NCI-H748 (cell line): ENCODE measurements at regions not wholly inside any gene's neighbourhood (a gene's known extent, or its start where the extent isn't known, plus 50 kb on each side); places are given as distances from the start of the nearest gene placed in this dataset.
"Not testable (repeated sequence)": the region's sequence is repeated elsewhere in the genome, so short reads cannot be mapped to it uniquely, and the experiment has no call there.

Experiments
- DNase-seq: peaks from one replicate; lab custom pipeline; 2025; ENCODE audit not compliant: unreplicated experiment; lab: John Stamatoyannopoulos, UW

DNA sequence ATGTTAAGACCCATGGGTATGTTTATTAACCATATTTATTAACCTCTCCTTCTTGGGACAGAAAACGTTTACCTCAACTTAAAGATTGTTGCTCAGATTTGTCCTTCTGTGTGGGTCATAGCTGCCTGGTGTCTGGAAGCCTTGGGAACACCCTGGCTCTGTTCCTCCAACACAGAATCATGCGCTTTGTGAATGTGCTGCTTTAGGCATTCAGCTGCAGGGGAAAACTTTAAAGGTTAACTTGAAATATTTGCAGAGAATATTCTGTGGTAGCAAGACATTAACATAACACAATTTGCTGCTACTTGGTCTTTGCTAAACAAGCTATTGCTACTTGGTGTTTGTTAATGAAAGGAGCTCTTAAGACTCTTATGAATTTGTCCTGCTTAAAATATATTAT is 50.5 kb upstream of the THOC3 start:
- not testable (repeated sequence) for DNase-seq

DNA sequence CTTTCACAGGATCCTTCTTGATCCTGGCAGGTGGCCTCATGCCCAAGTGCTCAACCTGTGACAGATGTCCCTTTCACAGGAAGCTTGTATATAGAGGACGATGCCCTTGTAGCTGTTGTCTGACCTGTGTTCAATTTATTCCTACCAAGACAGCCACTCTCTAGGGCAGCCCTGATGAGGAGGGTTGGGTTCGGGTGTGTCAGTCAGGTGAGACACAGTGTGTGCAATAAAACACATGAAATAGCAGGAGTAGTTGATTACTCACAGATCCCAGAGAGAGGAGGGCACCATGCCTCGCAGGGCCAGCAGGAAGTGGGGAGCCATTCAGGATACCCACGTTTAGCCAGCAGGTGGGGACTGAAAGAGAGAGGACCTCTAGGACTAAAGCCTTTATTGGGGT is 52.7 kb upstream of the THOC3 start:
- not testable (repeated sequence) for DNase-seq

DNA sequence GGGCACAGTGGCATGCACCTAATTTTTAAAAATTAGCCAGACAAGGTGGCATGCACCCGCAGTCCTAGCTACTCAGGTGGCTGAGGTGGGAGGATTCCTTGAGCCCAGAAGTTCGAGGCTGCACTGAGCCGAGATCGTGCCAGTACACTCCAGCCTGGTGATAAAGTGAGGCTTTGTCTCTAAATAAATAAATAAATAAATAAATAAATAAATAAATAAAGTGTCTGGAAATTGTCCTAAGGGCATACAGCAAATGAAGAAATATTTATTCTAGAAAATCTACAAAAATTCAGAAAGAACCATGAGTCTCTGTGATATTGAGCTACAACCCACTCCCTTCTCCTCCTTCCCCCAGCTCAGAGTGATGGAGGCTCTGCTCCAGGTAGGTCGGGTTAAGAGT is 55.4 kb upstream of the THOC3 start:
- not testable (repeated sequence) for DNase-seq

DNA sequence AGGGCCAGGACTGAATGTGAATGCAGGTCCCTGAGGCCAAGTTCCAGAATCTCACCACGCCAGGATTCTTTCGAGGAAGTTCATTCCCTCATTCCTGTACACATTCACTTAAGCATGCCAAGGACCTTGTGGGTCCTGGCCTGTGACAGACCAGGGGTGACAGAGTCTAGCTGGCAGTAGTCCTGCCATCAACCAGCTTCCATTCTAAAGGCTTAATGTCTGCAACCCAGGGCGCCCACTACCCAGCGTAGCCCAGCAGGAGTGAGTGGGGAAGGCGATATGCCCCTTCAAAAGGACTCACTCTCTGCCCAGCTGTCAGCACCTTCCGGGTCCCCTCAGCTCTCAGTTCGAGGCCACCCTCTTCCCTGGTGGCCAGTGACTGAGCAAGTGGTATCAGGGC is 61.3 kb upstream of the THOC3 start:
- not testable (repeated sequence) for DNase-seq

DNA sequence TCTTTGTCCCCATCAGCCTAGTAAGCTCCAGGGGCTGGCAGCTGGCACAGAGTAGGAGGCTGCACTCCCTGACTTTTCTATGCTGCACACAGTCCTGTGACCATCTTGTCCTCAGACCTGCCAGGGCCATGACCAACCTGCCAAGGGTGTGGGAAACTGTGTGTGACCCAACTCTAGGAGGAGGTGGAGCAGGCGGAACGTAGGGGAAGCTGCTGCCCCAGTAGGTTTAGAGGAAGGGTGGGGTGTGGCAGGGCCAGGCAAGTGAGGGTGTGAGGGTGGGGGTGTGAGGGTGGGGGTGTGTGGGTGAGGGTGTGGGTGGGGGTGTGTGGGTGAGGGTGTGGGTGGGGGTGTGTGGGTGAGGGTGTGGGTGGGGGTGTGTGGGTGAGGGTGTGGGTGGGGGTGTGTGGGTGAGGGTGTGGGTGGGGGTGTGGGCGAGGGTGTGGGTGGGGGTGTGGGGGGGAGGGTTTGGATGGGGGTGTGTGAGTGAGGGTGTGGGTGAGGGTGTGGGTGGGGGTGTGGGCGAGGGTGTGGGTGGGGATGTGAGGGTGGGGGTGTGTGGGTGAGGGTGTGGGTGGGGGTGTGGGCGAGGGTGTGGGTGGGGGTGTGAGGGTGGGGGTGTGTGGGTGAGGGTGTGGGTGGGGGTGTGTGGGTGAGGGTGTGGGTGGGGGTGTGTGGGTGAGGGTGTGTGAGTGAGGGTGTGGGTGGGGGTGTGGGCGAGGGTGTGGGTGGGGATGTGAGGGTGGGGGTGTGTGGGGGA is 62.4 kb upstream of the THOC3 start:
- not testable (repeated sequence) for DNase-seq

DNA sequence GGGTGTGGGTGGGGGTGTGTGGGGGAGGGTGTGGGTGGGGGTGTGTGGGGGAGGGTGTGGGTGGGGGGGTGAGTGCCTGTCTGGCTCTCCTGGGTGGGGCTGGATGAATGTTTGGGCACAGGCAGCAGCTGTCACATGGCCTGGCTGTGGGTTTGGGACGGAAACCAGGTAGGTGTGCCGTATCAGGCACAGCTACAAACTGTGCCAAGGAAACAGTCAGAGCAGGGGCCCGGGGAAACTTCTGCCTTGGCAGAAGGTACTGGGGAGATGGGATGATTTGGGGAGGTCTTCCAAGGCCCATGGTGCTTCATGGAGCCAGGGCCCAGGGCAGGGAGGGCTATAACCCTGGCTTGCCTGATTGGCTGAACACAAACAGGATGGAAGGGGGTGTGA is 63.0 kb upstream of the THOC3 start:
- not testable (repeated sequence) for DNase-seq

DNA sequence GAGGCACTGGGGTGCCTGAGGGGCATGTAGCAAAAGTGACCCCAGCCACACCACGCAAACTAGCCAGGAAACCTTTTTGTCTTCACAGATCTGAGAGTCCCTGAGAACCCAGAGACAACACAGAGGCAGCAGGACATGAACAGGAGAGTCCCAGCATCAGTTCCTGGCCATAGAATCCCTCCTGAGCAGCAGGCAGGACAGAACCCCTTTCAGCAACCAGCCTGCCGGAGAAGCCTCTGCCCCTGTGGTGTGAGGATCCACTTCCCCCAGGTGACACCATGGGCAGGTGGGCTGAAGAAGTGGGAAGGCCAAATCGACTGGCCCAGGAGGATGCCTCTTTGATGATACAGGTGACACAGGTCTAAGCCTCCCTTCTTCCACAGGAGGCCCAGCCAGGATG is 65.1 kb upstream of the THOC3 start:
- not testable (repeated sequence) for DNase-seq

DNA sequence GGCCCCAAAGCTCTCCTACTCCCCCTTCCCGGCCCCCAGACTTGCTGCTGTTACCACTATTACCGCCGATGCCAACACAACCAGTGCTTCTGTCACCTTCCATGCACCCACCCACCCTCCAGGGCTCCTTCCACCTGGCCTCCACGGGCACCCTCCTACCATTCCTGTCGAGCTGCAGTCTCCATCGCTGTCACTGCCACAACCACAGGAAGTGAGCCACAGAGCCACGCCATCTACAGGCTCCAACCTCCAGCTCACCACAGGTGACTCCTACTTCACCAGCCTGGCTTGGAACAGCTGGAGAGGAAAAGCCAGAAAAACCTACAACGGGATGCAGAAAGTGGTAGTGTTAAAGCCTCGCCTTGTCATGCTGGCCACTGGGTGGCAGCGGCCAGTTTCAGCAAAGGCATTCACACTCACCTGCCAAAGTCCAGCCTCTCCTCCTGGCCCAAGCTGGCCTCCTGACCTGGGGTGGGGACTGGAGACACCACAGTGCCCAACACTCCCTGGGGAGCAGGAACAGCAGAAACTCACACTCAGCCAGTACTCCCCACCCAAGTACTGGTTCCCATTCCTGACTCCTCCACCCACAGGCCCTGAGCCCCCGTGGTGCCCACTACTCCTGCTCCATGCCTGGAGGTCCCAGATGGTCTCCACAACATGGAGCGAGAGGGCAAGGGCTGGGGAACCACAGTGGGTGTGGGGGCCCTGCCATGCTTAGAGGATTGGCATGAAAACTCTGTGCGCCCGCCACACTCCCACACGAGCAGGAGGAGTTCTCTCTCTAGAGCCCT is 66.5 kb upstream of the THOC3 start:
- DNase-seq = not testable (repeated sequence)

DNA sequence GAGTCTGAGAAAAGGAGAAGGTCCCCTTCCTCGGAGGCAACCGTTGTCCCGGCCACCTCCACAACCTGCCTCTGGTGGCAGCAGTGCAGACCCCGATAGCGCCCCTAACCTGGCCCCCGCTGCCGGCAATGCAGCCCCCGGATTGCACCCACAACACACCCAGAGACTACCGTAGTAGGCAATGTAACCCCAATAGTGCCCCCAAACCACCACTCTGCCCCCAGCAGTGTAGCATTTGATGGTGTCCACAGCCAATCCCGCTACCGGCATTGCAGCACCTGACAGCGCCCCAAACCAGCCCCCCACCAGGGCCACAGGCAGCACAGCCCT is 67.1 kb upstream of the THOC3 start:
- not testable (repeated sequence) for DNase-seq

DNA sequence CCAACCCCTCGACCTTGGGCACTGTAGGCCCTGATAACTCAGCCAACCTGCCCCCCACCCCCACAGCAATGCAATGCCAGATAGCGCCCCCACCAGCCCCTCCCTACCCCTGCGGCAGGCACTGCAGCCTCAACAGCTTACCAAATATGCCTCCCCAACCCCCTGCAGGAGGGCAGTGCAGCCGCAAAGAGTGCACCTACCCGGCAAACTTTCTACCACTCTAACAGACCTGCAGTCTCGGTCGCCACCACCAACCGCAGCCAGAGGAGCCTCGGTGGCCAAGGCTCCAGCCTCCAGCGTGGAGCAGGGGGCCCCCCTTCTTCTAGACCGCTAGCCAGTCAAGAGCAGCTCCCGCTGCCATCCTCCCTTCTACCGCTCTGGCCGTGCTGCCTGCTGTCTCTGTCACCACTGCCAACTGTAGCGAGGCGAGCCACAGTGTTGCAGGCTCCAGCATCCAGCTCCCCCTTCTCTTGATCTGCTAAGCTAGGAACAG is 67.7 kb upstream of the THOC3 start:
- not testable (repeated sequence) for DNase-seq

DNA sequence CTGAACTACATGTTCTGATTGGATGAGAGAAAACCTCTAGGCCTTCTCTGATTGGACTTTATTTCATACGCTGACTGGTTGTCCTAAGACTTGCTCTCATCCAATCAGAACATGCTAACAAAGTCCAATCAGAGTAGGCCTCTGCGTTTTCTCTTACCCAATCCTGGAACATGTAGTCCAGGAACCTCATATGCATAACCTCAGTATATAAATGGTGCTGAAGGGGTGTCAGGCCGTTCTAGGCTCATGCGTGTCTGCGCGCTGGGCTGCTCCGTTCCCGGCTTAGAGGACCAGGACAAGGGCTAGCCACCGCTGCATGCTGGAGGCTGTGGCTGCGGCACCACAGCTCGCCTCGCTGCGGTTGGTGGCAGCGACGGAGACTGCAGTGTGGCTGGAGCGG is 68.3 kb upstream of the THOC3 start:
- DNase-seq = not testable (repeated sequence)

DNA sequence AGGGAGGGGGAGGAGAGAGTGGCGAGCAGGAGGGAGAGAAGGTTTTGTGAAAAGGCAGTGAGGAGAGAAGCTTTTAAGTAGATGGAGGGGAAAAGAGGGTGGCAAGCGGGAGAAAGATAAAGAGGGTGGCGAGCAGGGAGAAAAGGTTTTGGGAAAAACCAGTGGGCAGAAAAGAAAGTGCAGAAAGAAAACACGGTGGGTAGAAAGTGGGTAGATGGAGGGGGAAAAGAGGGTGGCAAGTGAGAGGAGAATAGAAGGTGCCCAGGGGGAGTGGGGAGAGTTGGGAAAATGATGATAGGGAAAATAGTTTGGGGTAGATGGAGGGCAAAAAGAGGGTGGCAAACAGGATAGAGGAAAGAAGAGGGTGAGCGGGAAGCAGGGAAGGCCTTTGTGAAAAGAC is 69.1 kb upstream of the THOC3 start:
- not testable (repeated sequence) for DNase-seq

DNA sequence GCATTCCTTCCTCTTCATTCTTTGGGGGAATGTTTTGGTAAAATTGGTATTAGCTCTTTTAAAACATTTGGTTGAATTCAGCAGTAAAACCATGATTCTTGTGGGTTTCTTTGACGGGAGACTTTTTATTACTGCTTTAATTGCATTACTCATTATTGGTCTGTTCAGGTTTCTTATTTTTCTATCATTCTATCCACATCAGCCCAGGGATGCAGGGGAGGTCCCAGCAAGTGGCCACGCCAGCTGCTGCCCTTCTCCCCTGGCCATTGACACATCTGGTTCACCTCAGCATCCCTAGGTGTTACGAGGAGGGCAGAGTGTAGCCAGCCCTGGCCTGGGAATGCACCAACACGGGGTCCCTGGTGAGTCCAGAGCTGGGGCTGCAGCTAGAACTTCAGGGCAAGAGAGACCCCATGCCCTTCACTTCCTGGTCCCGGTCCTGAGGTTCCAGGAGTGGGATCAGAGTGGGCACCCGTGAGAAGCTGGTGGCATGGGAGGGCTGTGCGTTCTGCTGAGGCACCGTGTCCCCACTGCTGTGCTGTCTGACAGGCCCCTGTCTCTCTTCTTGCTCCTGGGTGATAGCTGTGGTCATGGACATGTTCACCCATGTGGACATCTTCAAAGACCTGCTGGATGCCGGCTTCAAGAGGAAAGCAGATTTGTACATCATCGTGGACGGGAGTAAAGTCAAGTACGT is 72.1 kb upstream of the THOC3 start:
- not testable (repeated sequence) for DNase-seq

DNA sequence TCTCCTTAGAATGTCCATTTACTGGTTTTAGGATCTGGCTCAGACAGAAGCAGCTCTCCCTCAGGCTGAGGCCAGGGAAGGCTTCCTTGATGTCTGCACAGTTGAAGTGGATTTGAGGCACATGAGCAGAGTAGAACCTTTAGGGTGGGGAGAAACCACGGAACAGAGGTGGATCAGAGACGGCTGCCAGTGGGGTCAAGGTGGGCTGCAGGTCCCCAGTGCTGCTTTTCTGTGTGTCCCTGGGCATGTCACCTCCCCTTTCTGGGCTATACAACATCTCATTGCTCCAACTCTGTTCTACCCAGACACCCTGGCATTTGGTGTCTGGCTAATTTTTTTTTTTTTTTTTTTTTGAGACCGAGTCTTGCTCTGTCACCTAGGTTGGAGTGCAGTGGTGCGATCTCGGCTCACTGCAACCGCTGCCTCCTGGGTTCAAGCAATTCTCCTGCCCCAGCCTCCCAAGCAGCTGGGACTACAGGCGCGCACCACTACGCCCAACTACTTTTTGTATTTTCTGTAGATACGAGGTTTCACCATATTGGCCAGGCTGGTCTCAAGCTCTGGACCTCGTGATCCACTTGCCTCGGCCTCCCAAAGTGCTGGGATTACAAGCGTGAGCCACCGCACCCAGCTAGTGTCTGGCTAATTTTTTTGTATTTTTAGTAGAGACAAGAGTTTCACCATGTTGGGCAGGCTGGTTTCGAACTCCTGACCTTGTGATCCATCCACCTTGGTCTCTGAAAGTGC is 73.3 kb upstream of the THOC3 start:
- DNase-seq = not testable (repeated sequence)

DNA sequence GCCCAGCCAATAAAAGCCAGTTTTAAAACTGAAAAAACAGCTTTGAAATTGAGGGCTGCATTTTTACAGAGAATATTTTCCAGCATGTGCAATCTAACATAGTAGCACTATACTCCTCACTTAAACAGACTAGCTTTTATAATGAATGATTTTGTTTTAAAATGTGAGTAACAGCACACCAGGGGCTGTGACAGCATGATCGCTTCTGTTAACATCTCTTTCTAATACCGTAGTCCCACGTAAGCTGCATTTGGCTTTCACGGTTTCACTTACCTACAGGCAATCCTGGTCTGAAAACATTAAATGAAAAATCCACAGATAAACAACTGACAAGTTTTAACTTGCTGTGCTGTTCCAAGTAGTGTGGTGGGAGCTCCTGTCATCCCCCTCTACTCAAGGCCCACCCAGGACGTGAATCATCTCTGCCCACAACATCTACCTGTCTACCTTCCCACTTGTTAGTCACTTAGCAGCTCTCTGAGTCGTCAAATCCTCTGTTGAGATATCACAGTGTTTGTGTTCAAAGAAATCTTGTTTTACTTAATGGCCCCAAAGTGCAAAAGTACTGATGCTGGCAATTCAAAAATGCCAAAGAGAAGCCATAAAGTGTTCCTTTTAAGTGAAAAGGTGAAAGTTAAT is 74.0 kb upstream of the THOC3 start:
- not testable (repeated sequence) for DNase-seq

DNA sequence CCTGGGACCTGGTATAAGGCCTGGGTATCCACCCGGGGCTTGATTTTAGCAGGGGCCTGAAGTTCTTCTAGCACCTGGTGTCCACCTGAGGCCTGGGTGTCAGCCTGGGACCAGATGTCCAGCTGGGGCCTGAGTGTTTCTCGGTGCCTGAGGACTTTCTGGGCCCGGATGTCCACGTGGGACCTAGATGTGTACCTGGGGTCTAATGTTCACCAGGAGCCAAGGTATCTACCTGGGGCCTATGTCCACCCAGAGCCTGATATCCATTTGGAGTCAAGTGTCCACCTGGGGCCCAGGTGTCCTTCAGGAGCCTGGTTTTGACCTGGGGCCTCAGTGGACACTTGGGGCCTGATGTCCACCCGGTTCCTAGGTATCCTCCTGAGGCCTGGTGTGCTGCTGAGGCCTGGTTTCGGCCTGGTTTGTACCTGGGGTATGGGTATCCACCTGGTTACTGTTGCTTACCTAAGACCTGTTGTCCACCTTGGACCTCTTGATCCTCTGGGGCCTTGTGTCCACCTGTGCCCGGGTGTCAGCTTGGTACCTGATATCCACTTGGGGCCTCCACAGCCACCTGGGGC is 75.2 kb upstream of the THOC3 start:
- not testable (repeated sequence) for DNase-seq

DNA sequence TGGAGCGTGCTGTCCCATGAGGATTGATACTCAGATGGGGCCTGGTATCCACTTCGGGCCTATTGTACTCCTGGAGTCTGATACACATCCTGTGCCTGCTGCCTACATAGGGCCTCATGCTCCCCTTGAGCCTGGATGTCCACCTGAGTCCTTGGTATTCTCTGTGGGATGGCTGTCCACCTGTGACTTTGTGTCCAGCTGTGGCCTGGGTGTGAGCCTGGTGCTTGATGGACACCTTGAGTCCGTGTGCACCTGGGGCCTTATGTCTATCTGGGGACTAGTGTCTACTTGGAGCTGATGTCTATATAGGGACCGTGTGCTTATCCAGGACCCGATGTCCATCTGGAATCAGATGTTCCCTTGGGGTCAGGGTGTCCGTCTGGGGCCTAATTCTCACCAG is 75.9 kb upstream of the THOC3 start:
- DNase-seq = not testable (repeated sequence)

DNA sequence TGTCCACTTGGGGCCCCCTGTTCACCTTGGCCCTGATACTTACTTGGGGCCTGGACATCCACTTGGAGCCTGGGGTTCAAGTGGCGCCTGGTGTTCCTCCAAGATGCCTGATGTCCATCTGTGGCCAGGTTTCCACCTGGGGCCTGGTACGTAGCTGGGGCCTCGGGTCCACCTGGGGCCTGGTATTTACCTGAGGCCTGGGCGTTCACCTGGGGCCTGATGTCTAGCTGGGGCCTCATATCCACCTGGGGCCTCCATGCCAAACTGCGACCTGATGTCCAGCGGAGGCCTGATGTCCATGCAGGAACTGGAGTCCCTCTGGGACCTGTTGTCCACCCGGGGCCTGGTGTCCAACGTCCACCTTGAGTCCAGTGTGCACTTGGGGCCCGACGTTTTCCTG is 76.3 kb upstream of the THOC3 start:
- not testable (repeated sequence) for DNase-seq

DNA sequence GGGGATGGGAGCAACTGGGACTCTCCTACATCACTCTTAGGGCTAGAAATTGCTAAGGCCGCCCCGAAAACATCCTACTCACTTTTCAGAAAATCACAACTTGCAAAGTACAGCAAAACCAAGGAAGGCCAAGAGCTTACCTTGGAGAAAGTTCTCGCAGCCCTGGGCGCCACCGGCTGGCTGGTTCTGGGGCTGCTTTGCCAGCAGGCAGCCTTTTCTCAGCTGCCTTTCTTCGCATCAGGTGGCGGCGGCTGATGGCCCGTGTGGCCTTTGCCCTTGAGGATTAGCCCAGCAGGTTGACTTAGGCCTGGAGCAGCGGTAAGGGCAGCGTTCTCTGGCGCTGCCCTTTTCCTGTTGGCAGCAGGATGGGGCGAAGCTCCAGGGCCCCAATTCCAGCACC is 77.3 kb upstream of the THOC3 start:
- not testable (repeated sequence) for DNase-seq

DNA sequence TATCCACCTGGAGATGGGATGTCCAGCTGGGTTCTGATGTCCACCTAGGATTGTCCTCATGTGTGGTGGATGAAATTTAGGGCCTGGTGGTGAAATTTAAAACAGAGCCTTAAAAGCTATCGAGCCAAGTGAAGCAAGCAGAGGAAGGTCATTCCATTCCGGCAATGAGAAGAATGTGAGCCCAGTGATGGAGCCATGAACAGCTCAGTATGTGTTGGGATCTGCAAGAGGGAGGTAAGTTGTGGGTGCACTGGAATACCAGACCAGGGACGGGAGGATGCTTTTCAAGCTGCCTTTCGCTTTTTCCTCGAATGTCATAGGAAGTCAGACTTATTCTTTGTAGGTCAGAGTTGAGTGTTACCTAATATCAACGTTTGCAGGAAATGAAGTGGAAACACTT is 80.6 kb upstream of the THOC3 start:
- DNase-seq = not testable (repeated sequence)
